A673 (cell line): ENCODE measurements at regions not wholly inside any gene's neighbourhood (a gene's known extent, or its start where the extent isn't known, plus 50 kb on each side); places are given as distances from the start of the nearest gene placed in this dataset.
A peak's percentile ranks its signal among the peaks of the same experiment; 100 is the strongest.

Source experiments
- BruUV-seq: library from RNA; stranded (reverse); fragments of 400-500 nt; replicated peaks from 2 replicates; lab custom pipeline; 2021; lab: Mats Ljungman, UMichigan
- CTCF ChIA-PET: fragments of 300-600 bp; sonication (Branson Sonifier 250); formaldehyde crosslinking; loops from one replicate; lab custom pipeline; 2022; ENCODE audit warnings: antibody characterized with exemption; lab: Charles Lee
- POLR2A ChIA-PET: fragments of 300-600 bp; sonication (Branson Sonifier 250); formaldehyde crosslinking; loops from one replicate; lab custom pipeline; 2022; ENCODE audit warnings: antibody characterized with exemption; ENCODE audit not compliant: low non-redundant PET; lab: Charles Lee
- DNase-seq: peaks from one replicate; pipeline ENCODE4 v3.0.0-alpha.2; 2015; ENCODE audit warnings: low spot score
- H3K27ac ChIP-seq: fragments of 200-600 bp; sonication (generic); 2 replicates; pipeline ENCODE4 v1.5.1; 2016; ENCODE audit warnings: mixed run types, low read depth, mild to moderate bottlenecking, mixed read lengths, antibody characterized with exemption, low read length; ENCODE audit not compliant: poor library complexity, severe bottlenecking
- H3K27me3 ChIP-seq: fragments of 200-600 bp; sonication (generic); replicated peaks from 2 replicates; pipeline ENCODE4 v1.6.1; 2017; ENCODE audit warnings: mixed run types, low read depth, mild to moderate bottlenecking, mixed read lengths, antibody characterized with exemption, low read length; ENCODE audit not compliant: insufficient read depth, poor library complexity
- H3K36me3 ChIP-seq: fragments of 200-600 bp; sonication (generic); 2 replicates; pipeline ENCODE4 v1.6.1; 2016; ENCODE audit warnings: mixed run types, mild to moderate bottlenecking, mixed read lengths, antibody characterized with exemption, low read length; ENCODE audit not compliant: insufficient read depth, poor library complexity, severe bottlenecking
- H3K4me1 ChIP-seq: fragments of 200-600 bp; sonication (generic); 2 replicates; pipeline ENCODE4 v1.6.1; 2017; ENCODE audit warnings: mixed run types, mild to moderate bottlenecking, mixed read lengths, antibody characterized with exemption, low read length; ENCODE audit not compliant: insufficient read depth, poor library complexity, severe bottlenecking
- H3K4me3 ChIP-seq: fragments of 200-600 bp; sonication (generic); 2 replicates; pipeline ENCODE4 v1.5.1; 2016; ENCODE audit warnings: low read depth, mixed run types, mild to moderate bottlenecking, mixed read lengths, low read length; ENCODE audit not compliant: poor library complexity, severe bottlenecking
- H3K9me3 ChIP-seq: fragments of 200-600 bp; sonication (generic); 2 replicates; pipeline ENCODE4 v1.6.1; 2016; ENCODE audit warnings: mixed run types, low read depth, mild to moderate bottlenecking, mixed read lengths, antibody characterized with exemption, low read length; ENCODE audit not compliant: poor library complexity, severe bottlenecking
- EZH2 ChIP-seq: fragments of 200-600 bp; sonication (generic); IDR thresholded peaks from 2 replicates; pipeline ENCODE4 v1.6.1; 2017; ENCODE audit warnings: borderline replicate concordance, low read depth, mild to moderate bottlenecking, mixed read lengths, antibody characterized with exemption, low read length; ENCODE audit not compliant: poor library complexity, severe bottlenecking
- intact Hi-C: fragments of 100-400 bp; cut with micrococcal nuclease; formaldehyde crosslinking; loops from one replicate; pipeline ENCODE4 v1.10.0; 2022; ENCODE audit not compliant: unreplicated experiment
- TF ChIP-seq, protein P1 (sequence below): fragments of 300-800, 200-600 bp; sonication (generic); conservative IDR thresholded peaks from 2 replicates; pipeline ENCODE4 v1.5.1; 2017; ENCODE audit warnings: low read depth, mild to moderate bottlenecking, antibody characterized with exemption, low read length, moderate library complexity, mixed read lengths

DNA sequence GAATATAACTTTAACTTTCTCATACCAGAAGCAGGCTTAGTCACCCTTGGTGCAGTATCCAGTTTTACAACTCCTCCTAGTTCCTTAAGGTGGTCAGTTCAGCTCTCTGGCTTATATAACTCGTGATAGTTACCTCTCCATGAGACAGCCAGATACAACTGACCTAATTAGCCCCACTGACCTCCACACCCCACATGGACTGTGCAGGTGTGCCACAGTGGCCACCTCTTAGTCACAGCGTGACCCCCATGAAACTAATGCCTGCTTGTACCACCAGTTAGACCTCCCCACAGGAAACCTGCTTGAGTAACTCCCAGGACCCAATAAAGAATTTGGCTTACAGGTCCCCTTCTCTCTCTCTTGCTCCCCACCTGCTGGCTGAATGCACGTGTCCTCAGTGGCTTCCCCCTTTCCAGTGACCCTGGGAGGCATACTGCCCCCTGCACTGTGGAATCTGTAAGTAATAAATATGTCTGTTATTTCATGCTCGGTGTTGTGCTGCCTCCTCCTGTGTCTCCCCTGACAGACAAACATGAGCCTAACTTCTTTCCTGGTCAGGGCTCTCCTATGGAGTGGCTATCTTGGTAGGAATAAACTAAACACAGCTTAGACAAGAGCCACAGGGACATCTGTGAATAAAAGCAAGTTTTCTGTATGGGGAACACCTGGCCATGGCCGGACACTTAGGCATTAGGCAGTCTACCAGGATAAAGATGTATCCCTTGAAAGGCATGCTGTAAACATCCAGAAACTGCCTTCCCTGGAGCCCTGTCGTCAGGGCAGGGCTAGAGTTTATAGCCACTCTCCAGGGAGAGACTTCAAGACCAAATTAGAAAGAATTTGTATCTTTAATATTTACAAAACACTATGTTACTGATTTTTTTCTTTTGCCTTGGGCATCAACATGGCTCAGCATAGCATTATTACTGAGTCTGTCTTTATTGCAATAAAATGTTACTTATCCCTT, 209.7 kb upstream of the BOD1L1 start:
- Histone ChIP-seq H3K9me3 (no peaks in the 10 kb centered on the region), H3K27ac (no peak overlapping the region), H3K4me1 (no peaks in the 10 kb centered on the region), H3K36me3 (no peaks in the 10 kb centered on the region), H3K27me3 (no peaks in the 10 kb centered on the region), H3K4me3 (no peak overlapping the region)
- BruUV-seq, result no TSS peak
- TF ChIP-seq EZH2, result no peak
- TF ChIP-seq, protein P1, sequence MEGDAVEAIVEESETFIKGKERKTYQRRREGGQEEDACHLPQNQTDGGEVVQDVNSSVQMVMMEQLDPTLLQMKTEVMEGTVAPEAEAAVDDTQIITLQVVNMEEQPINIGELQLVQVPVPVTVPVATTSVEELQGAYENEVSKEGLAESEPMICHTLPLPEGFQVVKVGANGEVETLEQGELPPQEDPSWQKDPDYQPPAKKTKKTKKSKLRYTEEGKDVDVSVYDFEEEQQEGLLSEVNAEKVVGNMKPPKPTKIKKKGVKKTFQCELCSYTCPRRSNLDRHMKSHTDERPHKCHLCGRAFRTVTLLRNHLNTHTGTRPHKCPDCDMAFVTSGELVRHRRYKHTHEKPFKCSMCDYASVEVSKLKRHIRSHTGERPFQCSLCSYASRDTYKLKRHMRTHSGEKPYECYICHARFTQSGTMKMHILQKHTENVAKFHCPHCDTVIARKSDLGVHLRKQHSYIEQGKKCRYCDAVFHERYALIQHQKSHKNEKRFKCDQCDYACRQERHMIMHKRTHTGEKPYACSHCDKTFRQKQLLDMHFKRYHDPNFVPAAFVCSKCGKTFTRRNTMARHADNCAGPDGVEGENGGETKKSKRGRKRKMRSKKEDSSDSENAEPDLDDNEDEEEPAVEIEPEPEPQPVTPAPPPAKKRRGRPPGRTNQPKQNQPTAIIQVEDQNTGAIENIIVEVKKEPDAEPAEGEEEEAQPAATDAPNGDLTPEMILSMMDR, result no peak
- intact Hi-C loops, result no loop called here
- ChIA-PET CTCF (no interaction called here), POLR2A (no interaction called here)
- no peak for DNase-seq

DNA sequence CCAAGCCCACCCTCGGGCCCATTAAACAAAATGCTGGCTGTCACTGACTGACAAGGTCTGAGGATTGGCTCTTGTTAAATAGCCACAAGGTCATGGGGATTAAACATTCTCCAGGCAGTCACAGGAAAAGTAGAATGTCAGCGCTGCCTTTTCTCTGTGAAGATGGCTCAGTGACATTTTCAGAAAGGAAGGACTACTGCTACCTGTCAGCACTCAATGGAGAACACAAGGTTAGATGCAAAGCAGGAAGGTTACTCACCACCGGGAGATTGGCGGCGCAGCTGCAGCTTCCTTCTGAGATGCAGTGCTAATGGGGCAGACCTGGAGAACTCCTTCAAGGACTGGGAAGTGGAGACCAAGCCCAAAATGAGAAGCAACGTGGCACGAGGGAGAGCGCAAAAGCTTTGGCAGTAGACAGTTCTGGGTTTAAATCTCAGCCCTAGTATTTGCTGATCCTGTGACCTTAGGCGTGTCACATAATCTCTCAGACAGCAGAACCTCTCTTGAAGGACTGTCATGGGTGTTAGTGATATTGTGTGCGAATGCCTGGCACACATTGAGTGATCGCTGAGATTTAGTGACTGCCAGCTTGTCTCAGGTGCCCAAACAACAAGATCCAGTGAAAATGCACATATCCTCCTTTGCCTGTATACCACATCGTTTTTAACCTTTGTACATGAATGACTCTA, 213.1 kb upstream of the BOD1L1 start:
- ChIA-PET POLR2A (interaction anchor here (0.6 kb wide), 1 partner anchor 1536 kb away, joined by 4 read pairs; no protein-coding TSS in a partner anchor), CTCF (no interaction called here)
- H3K27me3 ChIP-seq, result no peaks in the 10 kb centered on the region
- no peaks in the 10 kb centered on the region for H3K4me1 ChIP-seq
- intact Hi-C loops, result no loop called here
- no peak overlapping the region for H3K27ac ChIP-seq
- no peaks in the 10 kb centered on the region for H3K9me3 ChIP-seq
- BruUV-seq, result no TSS peak
- H3K36me3 ChIP-seq, result no peaks in the 10 kb centered on the region
- H3K4me3 ChIP-seq, result no peak overlapping the region
- DNase-seq, result no peak
- TF ChIP-seq, protein P1, result no peak
- TF ChIP-seq EZH2, result no peak

DNA sequence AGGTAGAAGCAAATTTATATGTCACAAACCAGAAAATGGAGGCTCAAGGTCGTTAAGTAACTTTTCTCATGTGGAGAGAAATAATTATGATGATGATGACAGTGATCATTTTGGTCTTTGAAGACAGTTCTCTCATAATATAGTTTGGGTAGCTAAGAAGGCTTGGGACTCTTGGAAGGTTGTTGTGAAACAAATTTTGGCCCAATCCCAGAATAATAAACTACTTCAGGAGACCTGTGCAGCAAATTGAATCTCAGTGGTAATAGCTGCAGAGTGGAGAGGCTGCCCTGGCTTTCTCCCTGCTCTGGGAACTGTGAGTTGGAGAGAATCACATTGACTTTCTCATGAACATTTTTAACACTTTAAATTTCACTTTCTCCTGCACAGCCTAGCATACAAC, 217.2 kb upstream of the BOD1L1 start:
- peak; percentile 17 for DNase-seq
- no peaks in the 10 kb centered on the region for H3K9me3 ChIP-seq
- H3K36me3 ChIP-seq, result no peaks in the 10 kb centered on the region
- H3K27ac ChIP-seq, result no peak overlapping the region
- no peaks in the 10 kb centered on the region for H3K27me3 ChIP-seq
- H3K4me3 ChIP-seq, result no peak overlapping the region
- TF ChIP-seq, protein P1, result no peak
- TF ChIP-seq EZH2, result no peak
- CTCF ChIA-PET, result no interaction called here
- POLR2A ChIA-PET, result no interaction called here
- intact Hi-C loops, result no loop called here
- no TSS peak for BruUV-seq
- no peaks in the 10 kb centered on the region for H3K4me1 ChIP-seq
